Adrenal gland (tissue), 5 donors: ENCODE measurements at regions not wholly inside any gene's neighbourhood (a gene's known extent, or its start where the extent isn't known, plus 50 kb on each side); places are given as distances from the start of the nearest gene placed in this dataset.

Source experiments
- POLR2A ChIP-seq, 2 donors: fragments of 450-650 bp; IDR thresholded peaks; one replicate each; pipeline ENCODE4 v1.6.1; 2017; ENCODE audit warnings: antibody characterized with exemption in 2 of 2, mild to moderate bottlenecking in 2 of 2, moderate library complexity in 1 of 2
- TF ChIP-seq, protein P1 (sequence below), 6 experiments: fragments of 450-650 bp in 4 of 6; fragments of 200-600 bp in 2 of 6; sonication (generic) in 1 of 6; IDR thresholded peaks; 1 replicate in 5 of 6; 2 replicates in 1 of 6; pipeline versions ENCODE4 v1.5.1 to v1.8.0; 2016 to 2021; ENCODE audit warnings: antibody characterized with exemption in 6 of 6, mild to moderate bottlenecking in 2 of 6, moderate library complexity in 1 of 6
- donor health status: DM: no; HTN: no; CAD: no.

DNA sequence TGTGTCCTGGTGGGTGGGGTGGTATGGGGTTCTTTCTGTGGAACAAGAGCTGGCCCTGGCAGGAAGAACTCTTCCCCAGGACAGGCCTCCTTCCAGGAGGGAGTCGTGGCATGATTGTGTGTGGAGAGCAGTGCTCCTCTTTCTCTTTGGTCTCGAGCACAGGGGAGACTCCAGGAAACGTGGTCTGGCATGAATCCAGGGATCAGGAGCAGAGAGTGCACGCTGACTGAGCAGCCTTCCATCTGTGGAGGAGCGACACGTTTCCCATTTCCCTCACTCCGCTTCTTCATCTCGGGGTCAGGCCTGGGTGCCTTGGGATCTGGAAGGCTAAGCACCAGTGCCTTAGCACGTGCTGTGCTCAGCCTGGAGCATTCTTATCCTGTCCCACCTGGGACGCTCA lies 132.0 kb upstream of the HDAC4 start:
- TF ChIP-seq, protein P1, sequence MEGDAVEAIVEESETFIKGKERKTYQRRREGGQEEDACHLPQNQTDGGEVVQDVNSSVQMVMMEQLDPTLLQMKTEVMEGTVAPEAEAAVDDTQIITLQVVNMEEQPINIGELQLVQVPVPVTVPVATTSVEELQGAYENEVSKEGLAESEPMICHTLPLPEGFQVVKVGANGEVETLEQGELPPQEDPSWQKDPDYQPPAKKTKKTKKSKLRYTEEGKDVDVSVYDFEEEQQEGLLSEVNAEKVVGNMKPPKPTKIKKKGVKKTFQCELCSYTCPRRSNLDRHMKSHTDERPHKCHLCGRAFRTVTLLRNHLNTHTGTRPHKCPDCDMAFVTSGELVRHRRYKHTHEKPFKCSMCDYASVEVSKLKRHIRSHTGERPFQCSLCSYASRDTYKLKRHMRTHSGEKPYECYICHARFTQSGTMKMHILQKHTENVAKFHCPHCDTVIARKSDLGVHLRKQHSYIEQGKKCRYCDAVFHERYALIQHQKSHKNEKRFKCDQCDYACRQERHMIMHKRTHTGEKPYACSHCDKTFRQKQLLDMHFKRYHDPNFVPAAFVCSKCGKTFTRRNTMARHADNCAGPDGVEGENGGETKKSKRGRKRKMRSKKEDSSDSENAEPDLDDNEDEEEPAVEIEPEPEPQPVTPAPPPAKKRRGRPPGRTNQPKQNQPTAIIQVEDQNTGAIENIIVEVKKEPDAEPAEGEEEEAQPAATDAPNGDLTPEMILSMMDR (IDR thresholded peaks at IDR 0.05), result no peak
- no peak for TF ChIP-seq POLR2A (IDR thresholded peaks at IDR 0.05)
